ENCODE measurements at regions not wholly inside any gene's neighbourhood (a gene's known extent, or its start where the extent isn't known, plus 50 kb on each side); places are given as distances from the start of the nearest gene placed in this dataset.

- no peak for TF ChIP-seq POLR2A (IDR thresholded peaks at IDR 0.05; ENCODE audit: low read depth)
- no peak for TF ChIP-seq CTCF (IDR thresholded peaks at IDR 0.05)
These were observed 393.4 kb downstream of the SEC14L1 start for GRCh38 chr17:77534137-77534536.
